Neuronal stem cell (in vitro differentiated cells): ENCODE measurements at regions not wholly inside any gene's neighbourhood (a gene's known extent, or its start where the extent isn't known, plus 50 kb on each side); places are given as distances from the start of the nearest gene placed in this dataset.

Source experiments
- DNase-seq: peaks from one replicate; pipeline ENCODE4 v3.0.0-alpha.2; 2013; ENCODE audit warnings: low spot score
- H2AFZ ChIP-seq: one replicate; pipeline ENCODE4 v1.6.1; 2013; ENCODE audit warnings: mild to moderate bottlenecking, low read length, inconsistent platforms
- H2AK5ac ChIP-seq: 2 replicates; pipeline ENCODE4 v1.6.1; 2013; ENCODE audit warnings: low read depth, mild to moderate bottlenecking, inconsistent platforms, low read length, moderate library complexity, mixed read lengths
- H2BK120ac ChIP-seq: 2 replicates; pipeline ENCODE4 v1.6.1; 2013; ENCODE audit warnings: low read depth, mild to moderate bottlenecking, inconsistent platforms, low read length, moderate library complexity, mixed read lengths
- H2BK12ac ChIP-seq: one replicate; pipeline ENCODE4 v1.6.1; 2013; ENCODE audit warnings: low read length, inconsistent platforms
- H2BK15ac ChIP-seq: 2 replicates; pipeline ENCODE4 v1.6.1; 2013; ENCODE audit warnings: mild to moderate bottlenecking, low read length, inconsistent platforms, mixed read lengths
- H2BK5ac ChIP-seq: one replicate; pipeline ENCODE4 v1.6.1; 2013; ENCODE audit warnings: inconsistent platforms, mild to moderate bottlenecking, low read length, moderate library complexity
- H3K14ac ChIP-seq: one replicate; pipeline ENCODE4 v1.6.1; 2013; ENCODE audit warnings: low read length, inconsistent platforms
- H3K18ac ChIP-seq: 2 replicates; pipeline ENCODE4 v1.6.1; 2013; ENCODE audit warnings: low read length, inconsistent platforms
- H3K23ac ChIP-seq: 2 replicates; pipeline ENCODE4 v1.6.1; 2013; ENCODE audit warnings: low read depth, mild to moderate bottlenecking, mixed read lengths, low read length, inconsistent platforms; ENCODE audit not compliant: poor library complexity
- H3K27ac ChIP-seq: replicated peaks from 3 replicates; pipeline ENCODE4 v1.5.1; 2013; ENCODE audit warnings: low read length, inconsistent platforms
- H3K27me3 ChIP-seq, 3 experiments: 2 replicates each; pipeline ENCODE4 v1.6.1; 2013; ENCODE audit warnings: low read length in 3 of 3, mild to moderate bottlenecking in 2 of 3, inconsistent platforms in 1 of 3, low read depth in 1 of 3, mixed read lengths in 1 of 3, moderate library complexity in 1 of 3; ENCODE audit not compliant: control insufficient read depth in 3 of 3, insufficient read depth in 3 of 3
- H3K36me3 ChIP-seq, 2 donors: replicated peaks in 1 of 2; 2 replicates each; pipeline ENCODE4 v1.6.1; 2013; ENCODE audit warnings: low read length in 2 of 2; ENCODE audit not compliant: control insufficient read depth in 2 of 2, insufficient read depth in 2 of 2
- H3K4ac ChIP-seq: 2 replicates; pipeline ENCODE4 v1.6.1; 2013; ENCODE audit warnings: inconsistent platforms, mild to moderate bottlenecking, low read length, moderate library complexity
- H3K4me1 ChIP-seq, 2 donors: 1 replicate in 1 of 2; 2 replicates in 1 of 2; pipeline ENCODE4 v1.6.1; 2013; ENCODE audit warnings: low read length in 2 of 2, low read depth in 1 of 2; ENCODE audit not compliant: control insufficient read depth in 2 of 2, insufficient read depth in 1 of 2
- H3K4me2 ChIP-seq: one replicate; pipeline ENCODE4 v1.6.1; 2013; ENCODE audit warnings: mild to moderate bottlenecking, low read length, inconsistent platforms; ENCODE audit not compliant: insufficient read depth, poor library complexity, severe bottlenecking
- H3K4me3 ChIP-seq, 2 donors: 2 replicates each; pipeline ENCODE4 v1.5.1; 2013; ENCODE audit warnings: low read length in 2 of 2, mild to moderate bottlenecking in 2 of 2, inconsistent platforms in 1 of 2, moderate library complexity in 1 of 2
- H3K79me1 ChIP-seq: one replicate; pipeline ENCODE4 v1.6.1; 2013; ENCODE audit warnings: low read depth, mild to moderate bottlenecking, inconsistent platforms, low read length, moderate library complexity
- H3K9ac ChIP-seq: one replicate; pipeline ENCODE4 v1.6.1; 2013; ENCODE audit warnings: mild to moderate bottlenecking, low read depth, low read length, inconsistent platforms; ENCODE audit not compliant: poor library complexity
- H3K9me3 ChIP-seq, 2 donors: replicated peaks in 1 of 2; 2 replicates each; pipeline versions ENCODE3 to v1.6.1; 2013; ENCODE audit warnings: low read length in 2 of 2, mild to moderate bottlenecking in 2 of 2, inconsistent platforms in 1 of 2, low read depth in 1 of 2, mixed read lengths in 1 of 2, moderate library complexity in 1 of 2; ENCODE audit not compliant: control insufficient read depth in 2 of 2, insufficient read depth in 1 of 2
- H4K8ac ChIP-seq: one replicate; pipeline ENCODE4 v1.6.1; 2013; ENCODE audit warnings: low read depth, mild to moderate bottlenecking, inconsistent platforms, low read length, moderate library complexity
- H4K91ac ChIP-seq: one replicate; pipeline ENCODE4 v1.6.1; 2013; ENCODE audit warnings: low read length, low read depth, mild to moderate bottlenecking, inconsistent platforms; ENCODE audit not compliant: poor library complexity
- WGBS, 2 donors: extraction: QIAGEN DNeasy Blood & Tissue Kit; methylation state at CpG; one replicate each; pipeline ENCODE4 v1.1.7; 2013; ENCODE audit warnings: missing lambda C conversion rate in 2 of 2, mixed read lengths in 1 of 2; ENCODE audit not compliant: insufficient read length in 2 of 2, insufficient replicate concordance in 1 of 2; ENCODE audit errors: extremely low coverage in 2 of 2; 5-methylcytosine and 5-hydroxymethylcytosine counted together

DNA sequence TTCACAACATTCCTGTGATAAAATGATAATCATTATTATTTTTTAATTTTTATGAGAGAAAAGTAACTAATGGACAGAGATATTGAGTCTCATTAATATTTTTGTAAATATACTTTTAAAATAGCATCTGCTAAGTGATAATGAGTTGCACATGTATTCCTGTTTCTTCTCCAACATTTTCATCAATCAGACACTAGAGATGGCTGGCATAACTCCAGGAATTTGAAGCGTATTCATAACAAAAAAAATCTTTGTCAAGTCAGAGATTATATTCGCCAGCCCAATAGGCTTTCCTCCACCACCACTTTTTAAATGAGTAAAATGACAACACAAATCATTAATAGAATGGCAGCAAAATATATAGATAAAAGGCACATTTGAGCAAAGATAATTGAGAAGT lies 524.0 kb upstream of the KCND2 start:
- Histone ChIP-seq H4K91ac (no peak overlapping the region), H3K9ac (no peak overlapping the region), H3K79me1 (no peaks in the 10 kb centered on the region), H2AK5ac (no peak overlapping the region), H3K27me3 (no peaks in the 10 kb centered on the region), H3K4me1 (no peaks in the 10 kb centered on the region), H2BK15ac (no peak overlapping the region), H3K36me3 (no peaks in the 10 kb centered on the region), H3K9me3 (no peaks in the 10 kb centered on the region), H3K4me2 (no peak overlapping the region), H2BK5ac (no peak overlapping the region), H3K4ac (no peak overlapping the region), H3K18ac (no peak overlapping the region), H4K8ac (no peak overlapping the region), H3K14ac (no peak overlapping the region), H3K27ac (no peak overlapping the region), H2AFZ (no peak overlapping the region), H3K23ac (no peak overlapping the region), H2BK12ac (no peak overlapping the region), H2BK120ac (no peak overlapping the region), H3K4me3 (no peak overlapping the region)
- no CpG with 5 or more reads among the region's 2 CpGs for WGBS, 2 donors
- DNase-seq = no peak

DNA sequence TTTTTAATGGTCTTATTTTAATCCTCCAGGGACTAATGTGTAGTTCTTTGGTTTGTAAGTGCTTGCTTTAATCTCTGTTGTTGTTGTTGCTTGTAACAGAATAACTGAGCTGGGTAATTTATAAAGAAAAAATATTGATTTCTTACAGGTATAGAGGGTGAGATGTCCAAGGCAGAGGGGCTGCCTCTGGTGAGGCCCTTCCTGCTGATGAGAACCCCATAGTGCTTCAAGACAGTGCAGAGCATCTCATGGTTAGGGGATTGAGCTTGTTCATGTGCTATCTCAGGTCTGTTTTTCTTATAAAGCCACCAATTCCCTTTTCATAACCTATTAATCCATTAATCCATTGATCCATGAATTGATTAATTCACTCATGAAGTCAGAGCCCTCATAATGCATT lies 516.3 kb upstream of the KCND2 start:
- Histone ChIP-seq H2BK5ac (no peak overlapping the region), H3K4ac (no peak overlapping the region), H2BK120ac (no peak overlapping the region), H3K23ac (no peak overlapping the region), H3K4me2 (no peak overlapping the region), H3K36me3 (no peaks in the 10 kb centered on the region), H3K27me3 (no peaks in the 10 kb centered on the region), H3K18ac (no peak overlapping the region), H3K14ac (no peak overlapping the region), H2AK5ac (no peak overlapping the region), H2AFZ (no peak overlapping the region), H4K8ac (no peak overlapping the region), H2BK15ac (no peak overlapping the region), H3K79me1 (no peaks in the 10 kb centered on the region), H3K4me1 (no peaks in the 10 kb centered on the region), H4K91ac (no peak overlapping the region), H3K4me3 (no peak overlapping the region), H2BK12ac (no peak overlapping the region), H3K27ac (no peak overlapping the region), H3K9ac (no peak overlapping the region), H3K9me3 (no peaks in the 10 kb centered on the region)
- no peak for DNase-seq

DNA sequence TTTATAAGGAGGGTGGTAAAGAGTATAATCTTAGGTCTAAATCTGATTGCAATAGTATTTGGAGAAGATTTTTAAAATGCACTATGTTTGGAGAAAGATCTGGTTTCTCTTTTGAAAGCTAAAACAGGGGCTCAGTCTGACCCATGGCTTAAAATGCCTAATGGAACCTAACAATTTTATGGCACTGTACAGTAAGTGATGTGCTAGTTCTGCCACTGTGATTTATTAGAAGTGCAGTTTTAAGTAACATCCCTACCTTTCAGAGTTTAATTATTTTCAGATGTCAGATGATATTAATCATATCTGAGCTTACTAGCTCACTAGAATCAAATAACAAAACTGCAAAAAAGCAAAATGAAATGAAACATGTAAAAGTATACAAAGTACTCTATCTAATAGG lies 514.7 kb upstream of the KCND2 start:
- no peak overlapping the region for H2BK15ac ChIP-seq
- H3K4me1 ChIP-seq = no peaks in the 10 kb centered on the region
- no peak overlapping the region for H3K18ac ChIP-seq
- H2BK120ac ChIP-seq = no peak overlapping the region
- H3K79me1 ChIP-seq = no peaks in the 10 kb centered on the region
- no peak overlapping the region for H3K23ac ChIP-seq
- no peak overlapping the region for H3K9ac ChIP-seq
- H3K36me3 ChIP-seq = no peaks in the 10 kb centered on the region
- no peak overlapping the region for H4K91ac ChIP-seq
- H3K9me3 ChIP-seq = no peaks in the 10 kb centered on the region
- H3K4ac ChIP-seq = no peak overlapping the region
- H4K8ac ChIP-seq = no peak overlapping the region
- no peak overlapping the region for H2BK5ac ChIP-seq
- no peak overlapping the region for H3K4me3 ChIP-seq
- H3K14ac ChIP-seq = no peak overlapping the region
- no peak overlapping the region for H3K27ac ChIP-seq
- no peaks in the 10 kb centered on the region for H3K27me3 ChIP-seq
- no peak overlapping the region for H2AK5ac ChIP-seq
- DNase-seq = no peak
- H3K4me2 ChIP-seq = no peak overlapping the region
- H2BK12ac ChIP-seq = no peak overlapping the region
- no peak overlapping the region for H2AFZ ChIP-seq

GRCh38 chr7:119761776-119762175 lies 511.2 kb upstream of the KCND2 start:
- Histone ChIP-seq H2AFZ (no peak overlapping the region), H3K23ac (no peak overlapping the region), H3K4me2 (no peak overlapping the region), H3K27me3 (no peaks in the 10 kb centered on the region), H3K36me3 (no peaks in the 10 kb centered on the region), H3K14ac (no peak overlapping the region), H2BK15ac (no peak overlapping the region), H2BK5ac (no peak overlapping the region), H3K4me1 (no peaks in the 10 kb centered on the region), H3K18ac (no peak overlapping the region), H3K9ac (no peak overlapping the region), H2AK5ac (no peak overlapping the region), H2BK12ac (no peak overlapping the region), H3K79me1 (no peaks in the 10 kb centered on the region), H3K9me3 (no peaks in the 10 kb centered on the region), H3K27ac (no peak overlapping the region), H3K4me3 (no peak overlapping the region), H3K4ac (no peak overlapping the region), H4K8ac (no peak overlapping the region), H4K91ac (no peak overlapping the region), H2BK120ac (no peak overlapping the region)
- WGBS, 2 donors = no CpG with 5 or more reads among the region's 1 CpG
- no peak for DNase-seq
